IMR-90 (cell line): ENCODE measurements at regions not wholly inside any gene's neighbourhood (a gene's known extent, or its start where the extent isn't known, plus 50 kb on each side); places are given as distances from the start of the nearest gene placed in this dataset.

Experiments
- ATAC-seq: fragments of 200-7000 bp; cut with Tn5 transposase; 2 replicates; pipeline ENCODE4 v1.9.1; 2020; ENCODE audit warnings: low read depth, mild to moderate bottlenecking, moderate library complexity
- BruUV-seq: library from RNA; stranded (reverse); fragments of 400-500 nt; replicated peaks from 2 replicates; lab custom pipeline; 2021; lab: Mats Ljungman, UMichigan
- CTCF ChIA-PET: fragments of 300-600 bp; formaldehyde crosslinking; extraction: SDS; loops from one replicate; lab custom pipeline; 2021; ENCODE audit warnings: antibody characterized with exemption; lab: Yijun Ruan, JAX
- POLR2A ChIA-PET: fragments of 300-600 bp; sonication (Branson Sonifier 250); formaldehyde crosslinking; loops from one replicate; lab custom pipeline; 2022; ENCODE audit warnings: antibody characterized with exemption; ENCODE audit not compliant: unreplicated experiment; lab: Charles Lee
- DNase-seq: peaks from one replicate; pipeline ENCODE4 v3.0.0; 2013
- H2AFZ ChIP-seq: replicated peaks from 2 replicates; pipeline ENCODE3; 2013; ENCODE audit warnings: low read length, mild to moderate bottlenecking; ENCODE audit not compliant: poor library complexity
- H2AK5ac ChIP-seq: 2 replicates; pipeline ENCODE4 v1.6.1; 2013; ENCODE audit warnings: low read depth, low read length, inconsistent platforms
- H2AK9ac ChIP-seq: replicated peaks from 2 replicates; pipeline ENCODE3; 2013; ENCODE audit warnings: mild to moderate bottlenecking, low read depth, low read length, moderate library complexity; ENCODE audit not compliant: poor library complexity
- H2BK120ac ChIP-seq: 2 replicates; pipeline ENCODE4 v1.6.1; 2013; ENCODE audit warnings: low read depth, low read length, inconsistent platforms
- H2BK15ac ChIP-seq: 3 replicates; pipeline ENCODE4 v1.6.1; 2013; ENCODE audit warnings: low read depth, low read length, inconsistent platforms
- H2BK20ac ChIP-seq: 2 replicates; pipeline ENCODE4 v1.6.1; 2013; ENCODE audit warnings: low read depth, mild to moderate bottlenecking, inconsistent platforms, low read length, moderate library complexity
- H2BK5ac ChIP-seq: 2 replicates; pipeline ENCODE4 v1.6.1; 2013; ENCODE audit warnings: mild to moderate bottlenecking, low read depth, low read length, inconsistent platforms; ENCODE audit not compliant: poor library complexity, severe bottlenecking
- H3K14ac ChIP-seq: replicated peaks from 2 replicates; pipeline ENCODE4 v1.6.1; 2013; ENCODE audit warnings: low read depth, low read length, inconsistent platforms
- H3K18ac ChIP-seq: 2 replicates; pipeline ENCODE4 v1.6.1; 2013; ENCODE audit warnings: low read depth, low read length, control low read depth
- H3K23ac ChIP-seq: 2 replicates; pipeline ENCODE4 v1.6.1; 2013; ENCODE audit warnings: low read depth, low read length, inconsistent platforms
- H3K27ac ChIP-seq: 2 replicates; pipeline ENCODE4 v1.5.1; 2013; ENCODE audit warnings: mild to moderate bottlenecking, control low read depth, low read length; ENCODE audit not compliant: insufficient read depth
- H3K27me3 ChIP-seq: 2 replicates; pipeline ENCODE4 v1.6.1; 2013; ENCODE audit warnings: low read length; ENCODE audit not compliant: control insufficient read depth, insufficient read depth
- H3K36me3 ChIP-seq: 2 replicates; pipeline ENCODE4 v1.6.1; 2013; ENCODE audit warnings: low read length, mixed read lengths; ENCODE audit not compliant: control insufficient read depth, insufficient read depth
- H3K4ac ChIP-seq: 2 replicates; pipeline ENCODE4 v1.6.1; 2013; ENCODE audit warnings: low read depth, low read length, inconsistent platforms
- H3K4me1 ChIP-seq: 2 replicates; pipeline ENCODE4 v1.6.1; 2013; ENCODE audit warnings: low read length, mixed read lengths; ENCODE audit not compliant: control insufficient read depth, insufficient read depth
- H3K4me2 ChIP-seq: 2 replicates; pipeline ENCODE4 v1.6.1; 2013; ENCODE audit warnings: low read depth, mild to moderate bottlenecking, control low read depth, low read length, moderate library complexity
- H3K4me3 ChIP-seq: 2 replicates; pipeline ENCODE4 v1.5.1; 2013; ENCODE audit warnings: low read depth, mild to moderate bottlenecking, control low read depth, low read length, moderate library complexity; ENCODE audit not compliant: insufficient read depth
- H3K56ac ChIP-seq: 2 replicates; pipeline ENCODE4 v1.6.1; 2013; ENCODE audit warnings: low read length, inconsistent platforms; ENCODE audit not compliant: insufficient read depth; ENCODE audit errors: extremely low read depth
- H3K79me1 ChIP-seq, 2 experiments: 2 replicates each; pipeline ENCODE4 v1.6.1; 2013; ENCODE audit warnings: low read length in 2 of 2, inconsistent platforms in 1 of 2, low read depth in 1 of 2
- H3K9ac ChIP-seq: 2 replicates; pipeline ENCODE4 v1.6.1; 2013; ENCODE audit warnings: low read depth, low read length, control low read depth
- H3K9me1 ChIP-seq: 2 replicates; pipeline ENCODE4 v1.6.1; 2013; ENCODE audit warnings: low read length, inconsistent platforms; ENCODE audit not compliant: insufficient read depth
- H3K9me3 ChIP-seq: 2 replicates; pipeline ENCODE4 v1.6.1; 2013; ENCODE audit warnings: low read length; ENCODE audit not compliant: control insufficient read depth, insufficient read depth
- H4K20me1 ChIP-seq: 2 replicates; pipeline ENCODE4 v1.6.1; 2013; ENCODE audit warnings: low read length, inconsistent platforms; ENCODE audit not compliant: insufficient read depth
- H4K5ac ChIP-seq: 2 replicates; pipeline ENCODE4 v1.6.1; 2013; ENCODE audit warnings: mild to moderate bottlenecking, low read depth, low read length, control low read depth
- H4K8ac ChIP-seq, 2 experiments: 2 replicates each; pipeline ENCODE4 v1.6.1; 2013; ENCODE audit warnings: low read depth in 2 of 2, low read length in 2 of 2, control low read depth in 1 of 2, inconsistent platforms in 1 of 2
- H4K91ac ChIP-seq: 2 replicates; pipeline ENCODE4 v1.6.1; 2013; ENCODE audit warnings: low read depth, low read length, inconsistent platforms; ENCODE audit not compliant: insufficient read depth
- FOS ChIP-seq: fragments of 150-350 bp; IDR thresholded peaks from 2 replicates; pipeline ENCODE4 v1.6.1; 2016; ENCODE audit warnings: low read depth, low read length
- MAFK ChIP-seq: IDR thresholded peaks from 2 replicates; pipeline ENCODE4 v1.6.1; 2012; ENCODE audit warnings: low read depth, low read length, improper control_type of control experiment
- MXI1 ChIP-seq: IDR thresholded peaks from 2 replicates; pipeline ENCODE4 v1.6.1; 2012; ENCODE audit warnings: low read depth, mild to moderate bottlenecking, low read length, moderate library complexity, borderline replicate concordance
- NFE2L2 ChIP-seq: fragments of 150-350 bp; IDR thresholded peaks from 2 replicates; pipeline ENCODE4 v1.6.1; 2016; ENCODE audit warnings: low read depth, mild to moderate bottlenecking, low read length
- WGBS, 2 experiments: methylation state at CpG; one replicate each; pipeline versions ENCODE4 v1.1.5 to v1.1.7; 2013; ENCODE audit warnings: missing lambda C conversion rate in 2 of 2; ENCODE audit not compliant: insufficient read length in 1 of 2; ENCODE audit errors: extremely low coverage in 2 of 2; 5-methylcytosine and 5-hydroxymethylcytosine counted together
- dilution Hi-C: fragments of 300-500 bp; cut with HindIII; formaldehyde crosslinking; loops from one replicate; pipeline ENCODE4 v1.14.3; 2018; ENCODE audit warnings: low sequenced_read_pairs; ENCODE audit not compliant: unreplicated experiment
- in situ Hi-C: fragments of 300-500 bp; cut with MboI; formaldehyde crosslinking; loops from 3 replicates; pipeline ENCODE4 v1.14.3; 2019; ENCODE audit warnings: low sequenced_read_pairs, inconsistent platforms, mixed read lengths
- intact Hi-C: fragments of 100-400 bp; cut with micrococcal nuclease; formaldehyde crosslinking; loops from 2 replicates; pipeline ENCODE4 v1.10.0; 2022

- H2BK120ac ChIP-seq: no peak overlapping the region
- H4K91ac ChIP-seq: no peak overlapping the region
- no peak overlapping the region for H3K27ac ChIP-seq
- no peak for ATAC-seq
- CTCF ChIA-PET: interaction anchor here (2.2 kb wide), 1 partner anchor 12 kb away, joined by 5 read pairs; no protein-coding TSS in a partner anchor
- no peak overlapping the region for H3K4me3 ChIP-seq
- peaks cover 7% of the 10 kb centered on the region for H3K27me3 ChIP-seq
- no peak overlapping the region for H2AK9ac ChIP-seq
- no peak overlapping the region for H3K4me2 ChIP-seq
- H3K9me3 ChIP-seq: no peaks in the 10 kb centered on the region
- no peak overlapping the region for H3K56ac ChIP-seq
- no peak overlapping the region for H3K18ac ChIP-seq
- H2AK5ac ChIP-seq: no peak overlapping the region
- no peak overlapping the region for H2BK20ac ChIP-seq
- dilution Hi-C loops (no loop called here), intact Hi-C loops (no loop called here), in situ Hi-C loops (loop anchor here (25.0 kb wide), 1 partner anchor 947 kb away; no protein-coding TSS in a partner anchor)
- no peak overlapping the region for H2BK15ac ChIP-seq
- WGBS, 2 experiments: 84% methylated on average over 6 of the region's 11 CpGs; no CpG with 5 or more reads in 1 of the 2 experiments
- no peak overlapping the region for H3K9ac ChIP-seq
- TF ChIP-seq FOS (no peak), MXI1 (no peak), NFE2L2 (no peak), MAFK (peak; percentile 83)
- no peak overlapping the region for H4K5ac ChIP-seq
- POLR2A ChIA-PET: no interaction called here
- H3K4me1 ChIP-seq: peaks cover 7% of the 10 kb centered on the region
- no peak overlapping the region for H4K8ac ChIP-seq
- no peak overlapping the region for H3K23ac ChIP-seq
- peaks cover 9% of the 10 kb centered on the region for H3K9me1 ChIP-seq
- no peaks in the 10 kb centered on the region for H4K20me1 ChIP-seq
- H2AFZ ChIP-seq: no peak overlapping the region
- no peak overlapping the region for H3K4ac ChIP-seq
- H3K14ac ChIP-seq: no peak overlapping the region
- no peak for DNase-seq
- no peaks in the 10 kb centered on the region for H3K79me1 ChIP-seq
- no peak overlapping the region for H2BK5ac ChIP-seq
- no peaks in the 10 kb centered on the region for H3K36me3 ChIP-seq
- BruUV-seq: no TSS peak
Observed at GRCh38 chr2:71790226-71791060, 337.1 kb downstream of the DYSF start.
